ENCODE measurements at regions not wholly inside any gene's neighbourhood (a gene's known extent, or its start where the extent isn't known, plus 50 kb on each side); places are given as distances from the start of the nearest gene placed in this dataset.

- H3K9me3 ChIP-seq (ENCODE audit: control insufficient read depth, low read depth, low read length): no peaks in the 10 kb centered on the region
- no peaks in the 10 kb centered on the region for H4K20me1 ChIP-seq (ENCODE audit: control insufficient read depth, extremely low read depth, insufficient read depth, low read length)
- no peak overlapping the region for H3K4me2 ChIP-seq (ENCODE audit: control insufficient read depth, extremely low read depth, insufficient read depth, low read depth, low read length)
- no peaks in the 10 kb centered on the region for H3K36me3 ChIP-seq (ENCODE audit: control insufficient read depth in 2 of 2, extremely low read depth in 1 of 2, insufficient read depth in 2 of 2, low read length in 2 of 2)
- H3K79me2 ChIP-seq (ENCODE audit: control insufficient read depth, insufficient read depth, low read length): no peaks in the 10 kb centered on the region
- no peak overlapping the region for H3K4me3 ChIP-seq (ENCODE audit: control insufficient read depth in 2 of 3, extremely low read depth in 1 of 3, insufficient read depth in 2 of 3, low read depth in 1 of 3, low read length in 3 of 3)
- no peaks in the 10 kb centered on the region for H3K27me3 ChIP-seq (ENCODE audit: control insufficient read depth, extremely low read depth, insufficient read depth, low read length)
- H3K27ac ChIP-seq (ENCODE audit: control insufficient read depth, insufficient read depth, low read length): no peak overlapping the region
- no peak for DNase-seq (ENCODE audit: low read depth, low spot score)
- no peak overlapping the region for H3K9ac ChIP-seq (ENCODE audit: control insufficient read depth, extremely low read depth, insufficient read depth, low read length)
- dilution Hi-C loops (cut with MboI; ENCODE audit: extremely low pct_ligation_motif_present, low sequenced_read_pairs): no loop called here
- no peak for TF ChIP-seq EZH2 (IDR thresholded peaks at IDR 0.05; ENCODE audit: low read length)
- no peak for TF ChIP-seq CTCF (optimal IDR thresholded peaks at IDR 0.05 in 1 of 3, IDR thresholded peaks at IDR 0.05 in 1 of 3, conservative IDR thresholded peaks at IDR 0.05 in 1 of 3; ENCODE audit: extremely low read depth in 1 of 3, insufficient read depth in 2 of 3, low read length in 3 of 3)
- no peak overlapping the region for H2AFZ ChIP-seq (ENCODE audit: control insufficient read depth, low read length)
- H3K9me1 ChIP-seq (ENCODE audit: control insufficient read depth, extremely low read depth, insufficient read depth, low read length): no peaks in the 10 kb centered on the region
- peaks cover 15% of the 10 kb centered on the region for H3K4me1 ChIP-seq (ENCODE audit: control insufficient read depth, extremely low read depth, insufficient read depth, low read length)
- no peak for FAIRE-seq
These were observed 162.9 kb upstream of the PDZRN3 start for GRCh38 chr3:73787620-73788019.

GRCh38 chr3:73786998-73787397 lies 162.3 kb upstream of the PDZRN3 start:
- H4K20me1 ChIP-seq (ENCODE audit: control insufficient read depth, extremely low read depth, insufficient read depth, low read length): no peaks in the 10 kb centered on the region
- H3K4me2 ChIP-seq (ENCODE audit: control insufficient read depth, extremely low read depth, insufficient read depth, low read depth, low read length): no peak overlapping the region
- H3K9ac ChIP-seq (ENCODE audit: control insufficient read depth, extremely low read depth, insufficient read depth, low read length): no peak overlapping the region
- peaks cover 15% of the 10 kb centered on the region for H3K4me1 ChIP-seq (ENCODE audit: control insufficient read depth, extremely low read depth, insufficient read depth, low read length)
- peak overlapping the region; percentile 52 for H3K27ac ChIP-seq (ENCODE audit: control insufficient read depth, insufficient read depth, low read length)
- peak overlapping the region; percentile 49 for H2AFZ ChIP-seq (ENCODE audit: control insufficient read depth, low read length)
- no peaks in the 10 kb centered on the region for H3K27me3 ChIP-seq (ENCODE audit: control insufficient read depth, extremely low read depth, insufficient read depth, low read length)
- dilution Hi-C loops (cut with MboI; ENCODE audit: extremely low pct_ligation_motif_present, low sequenced_read_pairs): no loop called here
- no peaks in the 10 kb centered on the region for H3K9me3 ChIP-seq (ENCODE audit: control insufficient read depth, low read depth, low read length)
- no peaks in the 10 kb centered on the region for H3K79me2 ChIP-seq (ENCODE audit: control insufficient read depth, insufficient read depth, low read length)
- H3K36me3 ChIP-seq (ENCODE audit: control insufficient read depth in 2 of 2, extremely low read depth in 1 of 2, insufficient read depth in 2 of 2, low read length in 2 of 2): no peaks in the 10 kb centered on the region
- TF ChIP-seq CTCF (optimal IDR thresholded peaks at IDR 0.05 in 1 of 3, IDR thresholded peaks at IDR 0.05 in 1 of 3, conservative IDR thresholded peaks at IDR 0.05 in 1 of 3; ENCODE audit: extremely low read depth in 1 of 3, insufficient read depth in 2 of 3, low read length in 3 of 3) (no peak), EZH2 (IDR thresholded peaks at IDR 0.05; ENCODE audit: low read length) (no peak)
- FAIRE-seq (no peak), DNase-seq (ENCODE audit: low read depth, low spot score) (no peak)
- no peak overlapping the region for H3K4me3 ChIP-seq (ENCODE audit: control insufficient read depth in 2 of 3, extremely low read depth in 1 of 3, insufficient read depth in 2 of 3, low read depth in 1 of 3, low read length in 3 of 3)
- H3K9me1 ChIP-seq (ENCODE audit: control insufficient read depth, extremely low read depth, insufficient read depth, low read length): no peaks in the 10 kb centered on the region
